Middle frontal gyrus (tissue), 1 donor: ENCODE measurements at regions not wholly inside any gene's neighbourhood (a gene's known extent, or its start where the extent isn't known, plus 50 kb on each side); places are given as distances from the start of the nearest gene placed in this dataset.

Experiments
- DNase-seq: peaks from one replicate; pipeline ENCODE4 v3.0.0-alpha.2; 2015; ENCODE audit warnings: low spot score; ENCODE audit errors: extremely low spot score

GRCh38 chr20:22373164-22373895 lies 211.0 kb downstream of the FOXA2 start:
- no peak for DNase-seq

DNA sequence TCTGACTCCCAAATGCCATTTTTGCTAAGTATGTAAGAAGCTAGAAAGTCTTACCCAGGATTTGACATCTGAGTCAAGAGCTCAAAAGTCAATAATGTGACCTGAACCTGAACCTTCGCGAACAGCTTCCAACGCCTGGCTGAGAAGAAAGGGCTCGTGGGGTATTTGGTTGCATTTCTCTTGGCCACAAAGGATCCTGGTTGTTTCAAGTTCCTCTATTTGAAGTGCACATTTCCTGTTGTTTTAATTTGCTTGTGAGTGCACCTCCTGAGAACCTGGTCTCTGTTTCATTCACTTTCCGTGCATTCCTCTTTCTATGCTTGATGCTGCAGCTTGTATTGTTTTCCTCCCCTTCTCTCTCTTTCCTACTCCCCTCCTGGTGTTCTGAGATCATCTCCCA lies 212.5 kb downstream of the FOXA2 start:
- no peak for DNase-seq

- DNase-seq, result no peak
Observed at GRCh38 chr20:22370137-22370536, 214.2 kb downstream of the FOXA2 start.

GRCh38 chr20:22369100-22369499 lies 215.3 kb downstream of the FOXA2 start:
- DNase-seq, result no peak

DNA sequence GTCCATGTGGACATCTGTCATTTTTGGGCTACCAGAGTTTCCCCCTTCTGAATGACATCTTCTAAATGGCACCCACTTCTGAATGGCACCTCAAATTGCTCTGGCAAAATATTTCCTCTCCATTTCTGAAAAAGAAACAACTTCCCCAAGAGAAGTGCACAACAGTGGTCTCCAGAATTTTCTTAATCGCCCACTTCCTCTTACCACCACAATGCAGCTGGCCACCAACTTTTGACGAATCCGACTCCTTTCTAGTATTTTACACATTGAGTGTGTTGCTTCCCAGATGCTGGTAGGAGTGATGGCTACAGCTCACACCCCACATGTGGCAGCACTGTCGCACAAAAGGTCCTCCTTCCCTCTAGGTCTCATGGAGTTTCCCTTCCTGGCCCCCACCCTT lies 216.1 kb downstream of the FOXA2 start:
- DNase-seq, result no peak

- no peak for DNase-seq
Observed at GRCh38 chr20:22366631-22367030, 217.7 kb downstream of the FOXA2 start.

GRCh38 chr20:22354647-22355046 lies 229.7 kb downstream of the FOXA2 start:
- DNase-seq, result no peak

DNA sequence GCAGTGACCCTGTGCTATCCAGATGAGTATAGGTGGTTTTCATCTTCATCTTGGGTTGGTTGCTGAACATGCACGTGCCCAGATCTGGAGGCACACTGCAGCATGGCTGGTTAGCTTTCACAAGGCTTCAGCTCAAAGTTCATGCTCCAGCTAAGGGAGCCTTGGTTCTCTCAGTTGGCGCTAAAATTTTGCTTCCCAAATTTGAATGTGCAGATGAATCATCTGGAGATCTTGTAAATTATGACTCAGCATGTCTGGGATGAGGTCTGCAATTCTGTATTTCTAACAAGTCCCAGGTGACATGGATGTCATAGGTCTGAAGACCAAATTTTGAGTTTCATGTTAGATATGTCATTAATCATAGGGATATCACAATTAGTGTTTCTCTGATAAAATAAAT lies 230.8 kb downstream of the FOXA2 start:
- no peak for DNase-seq

- DNase-seq, result no peak
Observed at GRCh38 chr20:22352019-22352418, 232.4 kb downstream of the FOXA2 start.

- DNase-seq, result no peak
Observed at GRCh38 chr20:22350624-22351023, 233.7 kb downstream of the FOXA2 start.

GRCh38 chr20:22348010-22348409 lies 236.4 kb downstream of the FOXA2 start:
- DNase-seq, result no peak

GRCh38 chr20:22346716-22347115 lies 237.7 kb downstream of the FOXA2 start:
- DNase-seq, result no peak

GRCh38 chr20:22343612-22344011 lies 240.8 kb downstream of the FOXA2 start:
- DNase-seq, result no peak

- no peak for DNase-seq
Observed at GRCh38 chr20:22342410-22342809, 242.0 kb downstream of the FOXA2 start.

DNA sequence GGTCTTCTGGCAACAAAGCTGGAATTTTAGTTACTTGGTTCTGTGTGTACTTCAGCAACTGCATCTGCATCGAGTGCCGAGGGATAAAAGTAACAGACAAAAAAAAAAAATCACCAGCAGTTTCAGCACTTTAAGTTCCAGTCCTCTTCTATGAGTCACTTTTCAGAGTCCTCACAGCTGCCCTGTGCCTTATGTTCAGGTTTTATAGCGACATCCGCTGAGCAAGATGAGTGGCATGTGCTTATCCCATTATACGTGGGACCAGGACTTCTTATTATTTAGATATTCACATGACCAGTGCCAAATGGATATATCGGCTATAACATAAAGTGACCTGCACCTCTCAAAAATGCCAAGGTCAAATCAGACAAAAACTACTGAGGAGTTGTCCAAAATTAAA lies 242.9 kb downstream of the FOXA2 start:
- DNase-seq, result no peak

- DNase-seq, result no peak
Observed at GRCh38 chr20:22339946-22340345, 244.4 kb downstream of the FOXA2 start.

- DNase-seq, result peak; percentile 58
Observed at GRCh38 chr20:22339091-22339881, 245.1 kb downstream of the FOXA2 start.

- no peak for DNase-seq
Observed at GRCh38 chr20:22338140-22338708, 246.1 kb downstream of the FOXA2 start.

- DNase-seq, result no peak
Observed at GRCh38 chr20:22335210-22335609, 249.2 kb downstream of the FOXA2 start.

GRCh38 chr20:22333885-22334545 lies 250.4 kb downstream of the FOXA2 start:
- DNase-seq, result no peak

DNA sequence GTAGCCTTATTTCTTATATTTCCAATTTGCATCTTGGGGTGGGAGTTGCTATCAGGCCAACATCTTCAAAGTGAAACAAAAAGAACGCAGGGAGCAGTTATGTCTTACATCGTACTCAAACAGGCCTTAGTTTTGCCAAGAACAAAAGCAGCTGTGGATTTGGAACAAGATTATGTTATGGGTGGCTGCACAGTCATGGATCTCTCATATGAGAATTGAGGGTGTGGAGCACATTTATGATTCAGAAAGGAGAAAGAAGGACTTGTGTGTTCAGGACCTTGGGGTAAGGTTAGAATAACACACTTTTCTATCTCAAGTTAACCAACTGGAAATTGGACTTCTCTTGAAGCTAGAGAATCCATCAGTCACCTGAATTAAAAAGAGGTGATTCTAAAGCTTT lies 259.9 kb downstream of the FOXA2 start:
- DNase-seq, result no peak

GRCh38 chr20:22322513-22322912 lies 261.9 kb downstream of the FOXA2 start:
- no peak for DNase-seq
